HCT116 (cell line): ENCODE measurements at regions not wholly inside any gene's neighbourhood (a gene's known extent, or its start where the extent isn't known, plus 50 kb on each side); places are given as distances from the start of the nearest gene placed in this dataset.

Experiments used
- ATAC-seq: fragments of 200-7000 bp; cut with Tn5 transposase; 2 replicates; pipeline ENCODE4 v1.9.1; 2020; ENCODE audit warnings: mild to moderate bottlenecking, moderate library complexity
- BruUV-seq: library from RNA; stranded (reverse); fragments of 400-500 nt; replicated peaks from 2 replicates; lab custom pipeline; 2021; lab: Mats Ljungman, UMichigan
- CTCF ChIA-PET: fragments of 300-600 bp; sonication (Branson Sonifier 250); formaldehyde crosslinking; loops from one replicate; lab custom pipeline; 2021; ENCODE audit warnings: antibody characterized with exemption; lab: Charles Lee
- POLR2A ChIA-PET: fragments of 300-600, 350-600 bp; sonication (Branson Sonifier 250); formaldehyde crosslinking; loops from one replicate; lab custom pipeline; 2021; ENCODE audit warnings: antibody characterized with exemption; lab: Charles Lee
- RAD21 ChIA-PET, 2 experiments: fragments of 300-600 bp; sonication (Branson Sonifier 250); formaldehyde crosslinking; loops; one replicate each; lab custom pipeline; 2023; ENCODE audit warnings: low total read pairs in 2 of 2; ENCODE audit not compliant: uncharacterized antibody in 2 of 2, unreplicated experiment in 2 of 2, low non-redundant PET in 1 of 2; lab: Charles Lee
- DNase-seq: peaks from one replicate; pipeline ENCODE4 v3.0.0-alpha.2; 2010; ENCODE audit warnings: low read depth, low spot score
- H2AFZ ChIP-seq: fragments of 200-600 bp; shearing (Covaris generic), sonication (generic); 2 replicates; pipeline ENCODE4 v1.6.1; 2017; ENCODE audit warnings: low read depth, mixed run types, mixed read lengths, antibody characterized with exemption, low read length; ENCODE audit not compliant: poor library complexity, severe bottlenecking
- H3K27ac ChIP-seq: 2 replicates; pipeline ENCODE4 v1.5.1; 2012; ENCODE audit warnings: low read depth, low read length
- H3K27me3 ChIP-seq: fragments of 200-600 bp; sonication (generic); 2 replicates; pipeline ENCODE4 v1.6.1; 2016; ENCODE audit warnings: mixed run types, low read length, mixed read lengths; ENCODE audit not compliant: insufficient read depth
- H3K36me3 ChIP-seq, 2 experiments: fragments of 200-500 bp in 1 of 2; fragments of 200-600 bp in 1 of 2; sonication (Bioruptor generic) in 1 of 2; sonication (generic) in 1 of 2; 2 replicates each; pipeline versions ENCODE4 v1.5.1 to v1.6.1; 2014 to 2016; ENCODE audit warnings: low read length in 2 of 2, inconsistent platforms in 1 of 2, mixed read lengths in 1 of 2, mixed run types in 1 of 2; ENCODE audit not compliant: insufficient read depth in 2 of 2, control insufficient read depth in 1 of 2
- H3K4me1 ChIP-seq, 2 experiments: fragments of 200-600 bp in 1 of 2; sonication (generic) in 1 of 2; 2 replicates each; pipeline versions ENCODE4 v1.5.1 to v1.6.1; 2012 to 2017; ENCODE audit warnings: low read length in 2 of 2, inconsistent platforms in 1 of 2, mild to moderate bottlenecking in 1 of 2, mixed read lengths in 1 of 2, mixed run types in 1 of 2, moderate library complexity in 1 of 2; ENCODE audit not compliant: insufficient read depth in 2 of 2, control insufficient read depth in 1 of 2
- H3K4me2 ChIP-seq: fragments of 200-600 bp; sonication (generic); 2 replicates; pipeline ENCODE4 v1.6.1; 2017; ENCODE audit warnings: mixed run types, low read length, mixed read lengths
- H3K4me3 ChIP-seq, 2 experiments: fragments of 200-600 bp in 1 of 2; sonication (generic) in 1 of 2; replicated peaks in 1 of 2; 2 replicates each; pipeline ENCODE4 v1.5.1; 2011 to 2016; ENCODE audit warnings: low read length in 2 of 2, control low read depth in 1 of 2, low read depth in 1 of 2, mild to moderate bottlenecking in 1 of 2, mixed read lengths in 1 of 2, mixed run types in 1 of 2
- H3K79me2 ChIP-seq: fragments of 200-600 bp; sonication (generic); 2 replicates; pipeline ENCODE4 v1.6.1; 2017; ENCODE audit warnings: mild to moderate bottlenecking, mixed run types, low read length, moderate library complexity, mixed read lengths; ENCODE audit not compliant: insufficient read depth
- H3K9ac ChIP-seq: fragments of 200-600 bp; sonication (generic); 2 replicates; pipeline ENCODE4 v1.6.1; 2016; ENCODE audit warnings: low read length, mixed read lengths
- H3K9me2 ChIP-seq: fragments of 200-600 bp; sonication (generic), shearing (Covaris generic); 2 replicates; pipeline ENCODE4 v1.6.1; 2017; ENCODE audit warnings: mixed run types, mild to moderate bottlenecking, moderate library complexity; ENCODE audit not compliant: insufficient read depth
- H3K9me3 ChIP-seq, 2 experiments: fragments of 200-500 bp in 1 of 2; fragments of 200-600 bp in 1 of 2; sonication (Bioruptor generic) in 1 of 2; sonication (generic) in 1 of 2; 2 replicates each; pipeline ENCODE4 v1.6.1; 2014 to 2017; ENCODE audit warnings: low read length in 2 of 2, mixed read lengths in 2 of 2, inconsistent platforms in 1 of 2, low read depth in 1 of 2, mild to moderate bottlenecking in 1 of 2, mixed run types in 1 of 2, moderate library complexity in 1 of 2; ENCODE audit not compliant: control insufficient read depth in 1 of 2, insufficient read depth in 1 of 2
- H4K20me1 ChIP-seq: fragments of 200-600 bp; sonication (generic), shearing (Covaris generic); 2 replicates; pipeline ENCODE4 v1.6.1; 2017; ENCODE audit warnings: mixed run types, mild to moderate bottlenecking, moderate library complexity; ENCODE audit not compliant: insufficient read depth
- ELF1 ChIP-seq: IDR thresholded peaks from 2 replicates; pipeline ENCODE4 v1.6.1; 2012; ENCODE audit warnings: low read depth, borderline replicate concordance
- EZH2phosphoT487 ChIP-seq: fragments of 200-600 bp; IDR thresholded peaks from 2 replicates; pipeline ENCODE4 v1.6.1; 2018; ENCODE audit warnings: antibody characterized with exemption, borderline replicate concordance
- FOSL1 ChIP-seq: IDR thresholded peaks from 2 replicates; pipeline ENCODE4 v1.6.1; 2012; ENCODE audit warnings: low read depth
- JUND ChIP-seq: IDR thresholded peaks from 2 replicates; pipeline ENCODE4 v1.6.1; 2012
- POLR2A ChIP-seq: IDR thresholded peaks from 2 replicates; pipeline ENCODE4 v1.7.0; 2011; ENCODE audit warnings: borderline replicate concordance; ENCODE audit not compliant: insufficient read depth, insufficient read length; ENCODE audit errors: extremely low read depth
- POLR2AphosphoS5 ChIP-seq: IDR thresholded peaks from 2 replicates; pipeline ENCODE4 v1.6.1; 2011; ENCODE audit warnings: mild to moderate bottlenecking, low read depth, low read length, moderate library complexity
- RAD21 ChIP-seq: IDR thresholded peaks from 2 replicates; pipeline ENCODE4 v1.6.1; 2012; ENCODE audit warnings: low read depth, mild to moderate bottlenecking
- SIN3A ChIP-seq: IDR thresholded peaks from 2 replicates; pipeline ENCODE4 v1.6.1; 2012; ENCODE audit warnings: low read depth
- YY1 ChIP-seq: IDR thresholded peaks from 2 replicates; pipeline ENCODE4 v1.6.1; 2011; ENCODE audit warnings: low read length, low read depth, moderate library complexity, mild to moderate bottlenecking; ENCODE audit not compliant: insufficient replicate concordance; ENCODE audit errors: extremely low read depth
- intact Hi-C: fragments of 100-400 bp; cut with micrococcal nuclease; formaldehyde crosslinking; loops from 2 replicates; pipeline ENCODE4 v1.10.0; 2022
- TF ChIP-seq, protein P1 (sequence below), 3 experiments: fragments of 200-600 bp in 1 of 3; sonication (generic) in 1 of 3; IDR thresholded peaks in 2 of 3; conservative IDR thresholded peaks in 1 of 3; 2 replicates each; pipeline ENCODE4 v1.5.1; 2012 to 2017; ENCODE audit warnings: low read depth in 2 of 3, low read length in 2 of 3, antibody characterized with exemption in 1 of 3, borderline replicate concordance in 1 of 3, control low read depth in 1 of 3, mild to moderate bottlenecking in 1 of 3, mixed read lengths in 1 of 3, mixed run types in 1 of 3, moderate library complexity in 1 of 3; ENCODE audit not compliant: insufficient read depth in 1 of 3
- TF ChIP-seq, protein P2 (sequence below): IDR thresholded peaks from 2 replicates; pipeline ENCODE4 v1.6.1; 2012; ENCODE audit warnings: low read depth

DNA sequence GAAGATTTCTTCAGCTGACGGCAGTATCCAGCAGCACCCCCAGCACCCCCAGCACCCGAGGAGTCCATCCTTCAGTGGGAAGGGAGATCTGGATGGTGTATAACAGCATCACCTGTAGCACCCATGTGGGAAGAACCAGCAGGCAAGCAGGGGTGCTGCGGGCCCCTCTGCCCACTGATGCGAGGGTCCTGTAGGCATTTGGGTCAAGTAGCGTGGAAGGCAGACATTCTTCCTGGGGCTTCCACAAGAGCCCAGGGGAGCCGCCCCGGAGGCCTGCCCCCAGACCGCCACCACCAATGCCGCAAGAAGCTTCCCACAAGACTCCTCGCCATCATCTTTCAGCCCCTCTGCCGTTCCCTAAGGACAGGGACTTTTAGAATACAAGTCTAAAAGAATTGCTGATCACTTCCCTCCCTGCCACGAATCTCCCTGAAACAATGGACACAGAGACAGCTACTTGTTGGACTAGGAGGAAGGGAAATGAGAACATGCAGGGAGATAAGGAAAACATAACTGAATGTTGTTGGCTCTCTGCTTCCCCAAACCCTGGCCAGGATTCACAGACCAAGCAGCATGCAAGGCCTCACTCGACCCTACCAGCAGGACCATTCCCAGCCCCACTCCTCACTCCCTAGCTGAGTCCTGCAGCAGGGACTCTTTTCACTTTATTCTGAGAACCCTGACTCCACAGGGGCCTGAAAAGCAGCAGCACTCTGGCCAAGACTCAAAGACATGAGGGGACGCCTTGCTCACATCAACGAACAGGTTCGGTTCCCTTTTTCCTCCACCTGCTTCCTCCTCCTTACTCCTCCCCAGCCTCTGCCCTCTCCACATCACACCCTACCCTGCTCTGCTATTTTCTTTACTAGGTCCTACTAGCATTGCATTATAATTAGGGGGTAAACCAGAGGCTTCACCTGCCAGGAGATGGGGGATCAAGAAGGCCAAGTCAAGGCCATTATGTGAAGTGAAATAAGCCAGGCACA is 164.5 kb downstream of the HERPUD2 start:
- BruUV-seq, result no TSS peak
- Histone ChIP-seq H3K79me2 (no peaks in the 10 kb centered on the region), H2AFZ (no peak overlapping the region), H3K36me3 (no peaks in the 10 kb centered on the region), H3K4me1 (no peaks in the 10 kb centered on the region), H3K27ac (no peak overlapping the region), H3K9me3 (no peaks in the 10 kb centered on the region), H3K9me2 (no peaks in the 10 kb centered on the region), H3K9ac (no peak overlapping the region), H3K4me2 (no peak overlapping the region), H4K20me1 (no peaks in the 10 kb centered on the region), H3K4me3 (no peak overlapping the region), H3K27me3 (no peaks in the 10 kb centered on the region)
- RAD21 ChIA-PET, result no interaction called here
- CTCF ChIA-PET, result no interaction called here
- intact Hi-C loops, result no loop called here
- DNase-seq (no peak), ATAC-seq (no peak)
- POLR2A ChIA-PET, result no interaction called here
- TF ChIP-seq POLR2AphosphoS5 (no peak), ELF1 (no peak), JUND (no peak)

DNA sequence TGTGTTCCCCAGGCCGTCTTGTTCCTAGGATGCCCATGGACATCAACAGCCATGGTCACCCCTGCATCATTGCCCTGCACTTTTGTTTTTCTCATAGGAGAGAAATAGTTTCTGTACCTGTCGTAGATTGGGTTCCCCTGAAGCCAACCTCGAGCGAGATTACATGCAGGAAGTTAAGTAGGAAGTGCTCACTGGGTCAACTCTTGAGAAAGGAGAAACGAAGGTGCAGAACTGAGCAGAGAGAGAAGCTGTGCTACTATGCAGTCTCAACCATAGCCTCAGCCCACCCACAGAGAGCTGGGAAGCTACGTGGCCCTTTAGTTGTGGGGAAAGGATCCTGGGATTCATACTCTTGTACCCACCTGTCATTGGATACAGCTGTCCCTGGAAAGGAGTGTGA is 165.2 kb downstream of the HERPUD2 start:
- Histone ChIP-seq H2AFZ (no peak overlapping the region), H3K4me2 (no peak overlapping the region), H3K27ac (no peak overlapping the region), H3K36me3 (no peaks in the 10 kb centered on the region), H3K4me3 (no peak overlapping the region), H3K79me2 (no peaks in the 10 kb centered on the region), H3K27me3 (no peaks in the 10 kb centered on the region), H3K9me3 (no peaks in the 10 kb centered on the region), H3K9me2 (no peaks in the 10 kb centered on the region), H3K4me1 (no peaks in the 10 kb centered on the region)
- BruUV-seq, result no TSS peak
- RAD21 ChIA-PET, result no interaction called here
- no peak for DNase-seq
- POLR2A ChIA-PET, result no interaction called here
- CTCF ChIA-PET, result interaction anchor here (1.2 kb wide), 1 partner anchor 9 kb away, joined by 4 read pairs; no protein-coding TSS in a partner anchor
- TF ChIP-seq, protein P1, sequence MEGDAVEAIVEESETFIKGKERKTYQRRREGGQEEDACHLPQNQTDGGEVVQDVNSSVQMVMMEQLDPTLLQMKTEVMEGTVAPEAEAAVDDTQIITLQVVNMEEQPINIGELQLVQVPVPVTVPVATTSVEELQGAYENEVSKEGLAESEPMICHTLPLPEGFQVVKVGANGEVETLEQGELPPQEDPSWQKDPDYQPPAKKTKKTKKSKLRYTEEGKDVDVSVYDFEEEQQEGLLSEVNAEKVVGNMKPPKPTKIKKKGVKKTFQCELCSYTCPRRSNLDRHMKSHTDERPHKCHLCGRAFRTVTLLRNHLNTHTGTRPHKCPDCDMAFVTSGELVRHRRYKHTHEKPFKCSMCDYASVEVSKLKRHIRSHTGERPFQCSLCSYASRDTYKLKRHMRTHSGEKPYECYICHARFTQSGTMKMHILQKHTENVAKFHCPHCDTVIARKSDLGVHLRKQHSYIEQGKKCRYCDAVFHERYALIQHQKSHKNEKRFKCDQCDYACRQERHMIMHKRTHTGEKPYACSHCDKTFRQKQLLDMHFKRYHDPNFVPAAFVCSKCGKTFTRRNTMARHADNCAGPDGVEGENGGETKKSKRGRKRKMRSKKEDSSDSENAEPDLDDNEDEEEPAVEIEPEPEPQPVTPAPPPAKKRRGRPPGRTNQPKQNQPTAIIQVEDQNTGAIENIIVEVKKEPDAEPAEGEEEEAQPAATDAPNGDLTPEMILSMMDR (IDR thresholded peaks at IDR 0.05 in 2 of 3, conservative IDR thresholded peaks at IDR 0.05 in 1 of 3; ENCODE audit: borderline replicate concordance in 1 of 3, insufficient read depth in 1 of 3, low read depth in 2 of 3, low read length in 2 of 3), result no peak
- TF ChIP-seq YY1 (no peak), EZH2phosphoT487 (no peak), JUND (no peak), POLR2AphosphoS5 (no peak), SIN3A (no peak), ELF1 (no peak), FOSL1 (no peak), POLR2A (no peak), RAD21 (no peak)
- TF ChIP-seq, protein P2, sequence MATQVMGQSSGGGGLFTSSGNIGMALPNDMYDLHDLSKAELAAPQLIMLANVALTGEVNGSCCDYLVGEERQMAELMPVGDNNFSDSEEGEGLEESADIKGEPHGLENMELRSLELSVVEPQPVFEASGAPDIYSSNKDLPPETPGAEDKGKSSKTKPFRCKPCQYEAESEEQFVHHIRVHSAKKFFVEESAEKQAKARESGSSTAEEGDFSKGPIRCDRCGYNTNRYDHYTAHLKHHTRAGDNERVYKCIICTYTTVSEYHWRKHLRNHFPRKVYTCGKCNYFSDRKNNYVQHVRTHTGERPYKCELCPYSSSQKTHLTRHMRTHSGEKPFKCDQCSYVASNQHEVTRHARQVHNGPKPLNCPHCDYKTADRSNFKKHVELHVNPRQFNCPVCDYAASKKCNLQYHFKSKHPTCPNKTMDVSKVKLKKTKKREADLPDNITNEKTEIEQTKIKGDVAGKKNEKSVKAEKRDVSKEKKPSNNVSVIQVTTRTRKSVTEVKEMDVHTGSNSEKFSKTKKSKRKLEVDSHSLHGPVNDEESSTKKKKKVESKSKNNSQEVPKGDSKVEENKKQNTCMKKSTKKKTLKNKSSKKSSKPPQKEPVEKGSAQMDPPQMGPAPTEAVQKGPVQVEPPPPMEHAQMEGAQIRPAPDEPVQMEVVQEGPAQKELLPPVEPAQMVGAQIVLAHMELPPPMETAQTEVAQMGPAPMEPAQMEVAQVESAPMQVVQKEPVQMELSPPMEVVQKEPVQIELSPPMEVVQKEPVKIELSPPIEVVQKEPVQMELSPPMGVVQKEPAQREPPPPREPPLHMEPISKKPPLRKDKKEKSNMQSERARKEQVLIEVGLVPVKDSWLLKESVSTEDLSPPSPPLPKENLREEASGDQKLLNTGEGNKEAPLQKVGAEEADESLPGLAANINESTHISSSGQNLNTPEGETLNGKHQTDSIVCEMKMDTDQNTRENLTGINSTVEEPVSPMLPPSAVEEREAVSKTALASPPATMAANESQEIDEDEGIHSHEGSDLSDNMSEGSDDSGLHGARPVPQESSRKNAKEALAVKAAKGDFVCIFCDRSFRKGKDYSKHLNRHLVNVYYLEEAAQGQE, result no peak
- TF ChIP-seq, all 23 proteins: peak for 0
- no peak overlapping the region for H3K9ac ChIP-seq
- ATAC-seq, result no peak
- intact Hi-C loops, result no loop called here
- no peaks in the 10 kb centered on the region for H4K20me1 ChIP-seq
